SK-N-SH (cell line): ENCODE measurements at regions not wholly inside any gene's neighbourhood (a gene's known extent, or its start where the extent isn't known, plus 50 kb on each side); places are given as distances from the start of the nearest gene placed in this dataset.

Experiments used
- CTCF ChIA-PET: fragments of 300-600, 350-600 bp; formaldehyde crosslinking; extraction: SDS; loops from one replicate; lab custom pipeline; 2021; lab: Yijun Ruan, JAX
- POLR2A ChIA-PET: fragments of 350-600 bp; sonication (Branson Sonifier 250); formaldehyde crosslinking; extraction: SDS; loops from one replicate; lab custom pipeline; 2020; ENCODE audit warnings: antibody characterized with exemption, inconsistent platforms; lab: Yijun Ruan, JAX
- DNase-seq: peaks from one replicate; pipeline ENCODE4 v3.0.0; 2012
- H2AFZ ChIP-seq: fragments of 200-600 bp; sonication (generic); 2 replicates; pipeline ENCODE4 v1.8.1; 2016; ENCODE audit warnings: antibody characterized with exemption, mild to moderate bottlenecking, low read depth
- H3F3A ChIP-seq: fragments of 200-600 bp; sonication (generic); replicated peaks from 2 replicates; pipeline ENCODE3; 2016; ENCODE audit warnings: antibody characterized with exemption, mild to moderate bottlenecking; ENCODE audit not compliant: insufficient read depth
- H3K27ac ChIP-seq, 2 experiments: fragments of 200-500 bp in 1 of 2; fragments of 200-600 bp in 1 of 2; sonication (Bioruptor generic) in 1 of 2; sonication (generic), shearing (Covaris generic) in 1 of 2; 2 replicates each; pipeline versions ENCODE4 v1.5.1 to v1.6.1; 2014 to 2016; ENCODE audit warnings: low read depth in 2 of 2, inconsistent platforms in 1 of 2, low read length in 1 of 2, mild to moderate bottlenecking in 1 of 2, mixed read lengths in 1 of 2
- H3K27me3 ChIP-seq: fragments of 200-600 bp; sonication (generic), shearing (Covaris generic); 2 replicates; pipeline ENCODE4 v1.6.1; 2016; ENCODE audit warnings: mixed run types; ENCODE audit not compliant: insufficient read depth
- H3K36me3 ChIP-seq, 2 experiments: fragments of 200-500 bp in 1 of 2; fragments of 200-600 bp in 1 of 2; sonication (Bioruptor generic) in 1 of 2; sonication (generic) in 1 of 2; replicated peaks in 1 of 2; 2 replicates each; pipeline versions ENCODE3 to v1.5.1; 2014 to 2016; ENCODE audit warnings: low read length in 1 of 2, mild to moderate bottlenecking in 1 of 2; ENCODE audit not compliant: insufficient read depth in 2 of 2, control insufficient read depth in 1 of 2
- H3K4me1 ChIP-seq, 2 experiments: fragments of 200-500 bp in 1 of 2; fragments of 200-600 bp in 1 of 2; sonication (Bioruptor generic) in 1 of 2; sonication (generic), shearing (Covaris generic) in 1 of 2; 2 replicates each; pipeline versions ENCODE4 v1.5.1 to v1.6.1; 2014 to 2016; ENCODE audit warnings: low read depth in 1 of 2, low read length in 1 of 2, mixed run types in 1 of 2; ENCODE audit not compliant: insufficient read depth in 2 of 2, control insufficient read depth in 1 of 2
- H3K4me2 ChIP-seq: fragments of 200-600 bp; sonication (generic), shearing (Covaris generic); 2 replicates; pipeline ENCODE4 v1.6.1; 2017; ENCODE audit warnings: mixed run types
- H3K4me3 ChIP-seq, 2 experiments: fragments of 200-500 bp in 1 of 2; fragments of 200-600 bp in 1 of 2; sonication (Bioruptor generic) in 1 of 2; sonication (generic), shearing (Covaris generic) in 1 of 2; 2 replicates each; pipeline versions ENCODE4 v1.5.1 to v1.8.1; 2014 to 2016; ENCODE audit warnings: low read depth in 2 of 2, inconsistent platforms in 1 of 2, low read length in 1 of 2, mild to moderate bottlenecking in 1 of 2, mixed read lengths in 1 of 2, moderate library complexity in 1 of 2
- H3K79me2 ChIP-seq: fragments of 200-600 bp; sonication (generic); 2 replicates; pipeline ENCODE4 v1.8.1; 2017; ENCODE audit warnings: mild to moderate bottlenecking; ENCODE audit not compliant: insufficient read depth
- H3K9ac ChIP-seq: fragments of 200-600 bp; sonication (generic); 2 replicates; pipeline ENCODE4 v1.6.1; 2017; ENCODE audit warnings: mixed run types
- H3K9me2 ChIP-seq: fragments of 200-600 bp; sonication (generic); 2 replicates; pipeline ENCODE4 v1.6.1; 2017; ENCODE audit warnings: mixed run types
- H3K9me3 ChIP-seq: fragments of 200-600 bp; sonication (generic); 2 replicates; pipeline ENCODE4 v1.6.1; 2017; ENCODE audit warnings: mixed run types, mild to moderate bottlenecking, moderate library complexity
- H4K20me1 ChIP-seq: fragments of 200-600 bp; sonication (generic); 2 replicates; pipeline ENCODE4 v1.6.1; 2017; ENCODE audit warnings: mild to moderate bottlenecking, mixed run types; ENCODE audit not compliant: insufficient read depth
- CHD2 ChIP-seq: fragments of 150-350 bp; IDR thresholded peaks from 2 replicates; pipeline ENCODE4 v1.6.1; 2018; ENCODE audit warnings: low read length; ENCODE audit not compliant: partially characterized antibody
- CTCF ChIP-seq: fragments of 200-600 bp; sonication (generic); IDR thresholded peaks from 2 replicates; pipeline ENCODE4 v1.6.1; 2017; ENCODE audit warnings: antibody characterized with exemption, mild to moderate bottlenecking, moderate library complexity
- ELF1 ChIP-seq: IDR thresholded peaks from 2 replicates; pipeline ENCODE4 v1.4.0; 2012
- EZH2phosphoT487 ChIP-seq: fragments of 200-600 bp; sonication (generic); IDR thresholded peaks from 2 replicates; pipeline ENCODE4 v1.6.1; 2017; ENCODE audit warnings: low read depth, mixed run types, mild to moderate bottlenecking, antibody characterized with exemption, moderate library complexity, borderline replicate concordance
- FOXM1 ChIP-seq: IDR thresholded peaks from 2 replicates; pipeline ENCODE4 v1.4.0; 2012; ENCODE audit warnings: low read depth, mild to moderate bottlenecking
- NFIC ChIP-seq: IDR thresholded peaks from 2 replicates; pipeline ENCODE4 v1.4.0; 2012; ENCODE audit warnings: borderline replicate concordance
- POLR2AphosphoS5 ChIP-seq: IDR thresholded peaks from 2 replicates; pipeline ENCODE4 v1.6.1; 2012; ENCODE audit warnings: low read depth, low read length
- RAD21 ChIP-seq: IDR thresholded peaks from 2 replicates; pipeline ENCODE4 v1.6.1; 2012; ENCODE audit warnings: mild to moderate bottlenecking, low read length
- RCOR1 ChIP-seq: fragments of 150-350 bp; IDR thresholded peaks from 2 replicates; pipeline ENCODE4 v1.6.1; 2017; ENCODE audit warnings: antibody characterized with exemption, low read length
- RFX5 ChIP-seq: IDR thresholded peaks from 2 replicates; pipeline ENCODE4 v1.6.1; 2012; ENCODE audit warnings: mild to moderate bottlenecking, improper control_type of control experiment, low read length
- RXRA ChIP-seq: IDR thresholded peaks from 2 replicates; pipeline ENCODE4 v1.4.0; 2012; ENCODE audit warnings: low read depth, mild to moderate bottlenecking, borderline replicate concordance
- SMC3 ChIP-seq: IDR thresholded peaks from 2 replicates; pipeline ENCODE4 v1.6.1; 2012; ENCODE audit warnings: low read depth, low read length, improper control_type of control experiment
- TCF12 ChIP-seq: IDR thresholded peaks from 2 replicates; pipeline ENCODE4 v1.4.0; 2012
- YY1 ChIP-seq: IDR thresholded peaks from 2 replicates; pipeline ENCODE4 v1.4.0; 2012; ENCODE audit warnings: low read depth, mild to moderate bottlenecking
- WGBS: methylation state at CpG from one replicate; pipeline ENCODE4 v1.1.6; 2017; ENCODE audit warnings: low lambda C conversion rate; 5-methylcytosine and 5-hydroxymethylcytosine counted together
- TF ChIP-seq, protein P1 (sequence below): fragments of 150-350 bp; IDR thresholded peaks from 2 replicates; pipeline ENCODE4 v1.6.1; 2016; ENCODE audit warnings: mild to moderate bottlenecking, low read depth, low read length
- TF ChIP-seq, protein P2 (sequence below): fragments of 150-350 bp; IDR thresholded peaks from 2 replicates; pipeline ENCODE4 v1.6.1; 2017; ENCODE audit warnings: antibody characterized with exemption, low read length, low read depth, borderline replicate concordance
- TF ChIP-seq, protein P3 (sequence below): IDR thresholded peaks from 2 replicates; pipeline ENCODE4 v1.4.0; 2012; ENCODE audit warnings: low read depth, borderline replicate concordance
- TF ChIP-seq, protein P4 (sequence below): IDR thresholded peaks from 2 replicates; pipeline ENCODE4 v1.6.1; 2012; ENCODE audit warnings: mild to moderate bottlenecking, low read depth, low read length, moderate library complexity

DNA sequence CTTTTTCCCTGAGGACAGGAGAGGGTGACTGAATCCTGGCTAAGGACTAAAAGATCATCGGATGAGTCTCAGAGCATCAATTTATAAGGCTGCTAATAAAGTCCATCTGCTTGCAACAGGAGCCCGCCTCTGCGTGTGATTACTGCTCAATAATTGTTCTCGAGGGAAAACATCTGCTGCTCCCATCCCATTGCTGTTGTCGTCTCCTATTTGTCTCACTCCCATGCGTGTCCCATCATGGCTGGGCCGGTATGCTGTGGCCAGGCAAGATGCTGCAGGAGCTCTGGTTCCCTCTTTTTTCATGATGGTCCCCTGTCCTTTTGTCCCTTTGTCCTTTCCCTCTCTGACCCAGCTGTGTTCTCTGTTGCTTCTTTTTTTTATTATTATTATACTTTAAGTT is 121.2 kb downstream of the SPATA19 start (continued):
- TF ChIP-seq, protein P1, sequence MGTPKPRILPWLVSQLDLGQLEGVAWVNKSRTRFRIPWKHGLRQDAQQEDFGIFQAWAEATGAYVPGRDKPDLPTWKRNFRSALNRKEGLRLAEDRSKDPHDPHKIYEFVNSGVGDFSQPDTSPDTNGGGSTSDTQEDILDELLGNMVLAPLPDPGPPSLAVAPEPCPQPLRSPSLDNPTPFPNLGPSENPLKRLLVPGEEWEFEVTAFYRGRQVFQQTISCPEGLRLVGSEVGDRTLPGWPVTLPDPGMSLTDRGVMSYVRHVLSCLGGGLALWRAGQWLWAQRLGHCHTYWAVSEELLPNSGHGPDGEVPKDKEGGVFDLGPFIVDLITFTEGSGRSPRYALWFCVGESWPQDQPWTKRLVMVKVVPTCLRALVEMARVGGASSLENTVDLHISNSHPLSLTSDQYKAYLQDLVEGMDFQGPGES: no peak
- TF ChIP-seq YY1 (no peak), ELF1 (no peak), RAD21 (no peak), POLR2AphosphoS5 (no peak), RXRA (no peak)

DNA sequence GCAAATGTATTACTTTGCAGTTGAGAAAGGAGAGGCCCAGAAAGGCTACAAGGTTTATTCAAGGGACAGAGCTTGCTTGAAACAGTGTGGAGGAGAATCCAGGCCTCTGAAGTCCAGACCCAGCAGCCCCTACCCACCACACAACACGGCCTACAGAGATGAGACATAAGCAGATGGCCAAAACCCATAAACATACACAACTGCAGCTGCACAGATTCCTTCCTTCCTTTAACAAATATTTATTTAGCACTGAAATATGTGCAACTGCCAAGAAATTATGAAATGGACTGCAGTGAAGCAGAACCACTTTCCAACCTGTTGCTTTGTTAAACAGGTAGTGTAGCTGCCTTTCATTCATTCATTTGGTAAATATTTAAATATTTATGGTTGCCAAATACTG is 122.3 kb downstream of the SPATA19 start:
- POLR2A ChIA-PET: no interaction called here

More for the DNA sequence above, 122.3 kb downstream of the SPATA19 start:
- Histone ChIP-seq H3K9me3 (no peaks in the 10 kb centered on the region), H3K4me2 (no peak overlapping the region), H3K4me3 (no peak overlapping the region), H3K27me3 (no peaks in the 10 kb centered on the region)
- 25% methylated on average over 1 of the region's 1 CpG for WGBS
- no peak for DNase-seq
- TF ChIP-seq CTCF: no peak
- no peak for TF ChIP-seq TCF12
- TF ChIP-seq SMC3: no peak
- TF ChIP-seq, protein P2, sequence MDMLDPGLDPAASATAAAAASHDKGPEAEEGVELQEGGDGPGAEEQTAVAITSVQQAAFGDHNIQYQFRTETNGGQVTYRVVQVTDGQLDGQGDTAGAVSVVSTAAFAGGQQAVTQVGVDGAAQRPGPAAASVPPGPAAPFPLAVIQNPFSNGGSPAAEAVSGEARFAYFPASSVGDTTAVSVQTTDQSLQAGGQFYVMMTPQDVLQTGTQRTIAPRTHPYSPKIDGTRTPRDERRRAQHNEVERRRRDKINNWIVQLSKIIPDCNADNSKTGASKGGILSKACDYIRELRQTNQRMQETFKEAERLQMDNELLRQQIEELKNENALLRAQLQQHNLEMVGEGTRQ: no peak
- no peak for TF ChIP-seq RFX5
- no peak for TF ChIP-seq ELF1
- TF ChIP-seq FOXM1: no peak
- TF ChIP-seq EZH2phosphoT487: no peak
- TF ChIP-seq, protein P1: no peak
- TF ChIP-seq, protein P3, sequence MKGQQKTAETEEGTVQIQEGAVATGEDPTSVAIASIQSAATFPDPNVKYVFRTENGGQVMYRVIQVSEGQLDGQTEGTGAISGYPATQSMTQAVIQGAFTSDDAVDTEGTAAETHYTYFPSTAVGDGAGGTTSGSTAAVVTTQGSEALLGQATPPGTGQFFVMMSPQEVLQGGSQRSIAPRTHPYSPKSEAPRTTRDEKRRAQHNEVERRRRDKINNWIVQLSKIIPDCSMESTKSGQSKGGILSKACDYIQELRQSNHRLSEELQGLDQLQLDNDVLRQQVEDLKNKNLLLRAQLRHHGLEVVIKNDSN: no peak
- TF ChIP-seq, protein P4, sequence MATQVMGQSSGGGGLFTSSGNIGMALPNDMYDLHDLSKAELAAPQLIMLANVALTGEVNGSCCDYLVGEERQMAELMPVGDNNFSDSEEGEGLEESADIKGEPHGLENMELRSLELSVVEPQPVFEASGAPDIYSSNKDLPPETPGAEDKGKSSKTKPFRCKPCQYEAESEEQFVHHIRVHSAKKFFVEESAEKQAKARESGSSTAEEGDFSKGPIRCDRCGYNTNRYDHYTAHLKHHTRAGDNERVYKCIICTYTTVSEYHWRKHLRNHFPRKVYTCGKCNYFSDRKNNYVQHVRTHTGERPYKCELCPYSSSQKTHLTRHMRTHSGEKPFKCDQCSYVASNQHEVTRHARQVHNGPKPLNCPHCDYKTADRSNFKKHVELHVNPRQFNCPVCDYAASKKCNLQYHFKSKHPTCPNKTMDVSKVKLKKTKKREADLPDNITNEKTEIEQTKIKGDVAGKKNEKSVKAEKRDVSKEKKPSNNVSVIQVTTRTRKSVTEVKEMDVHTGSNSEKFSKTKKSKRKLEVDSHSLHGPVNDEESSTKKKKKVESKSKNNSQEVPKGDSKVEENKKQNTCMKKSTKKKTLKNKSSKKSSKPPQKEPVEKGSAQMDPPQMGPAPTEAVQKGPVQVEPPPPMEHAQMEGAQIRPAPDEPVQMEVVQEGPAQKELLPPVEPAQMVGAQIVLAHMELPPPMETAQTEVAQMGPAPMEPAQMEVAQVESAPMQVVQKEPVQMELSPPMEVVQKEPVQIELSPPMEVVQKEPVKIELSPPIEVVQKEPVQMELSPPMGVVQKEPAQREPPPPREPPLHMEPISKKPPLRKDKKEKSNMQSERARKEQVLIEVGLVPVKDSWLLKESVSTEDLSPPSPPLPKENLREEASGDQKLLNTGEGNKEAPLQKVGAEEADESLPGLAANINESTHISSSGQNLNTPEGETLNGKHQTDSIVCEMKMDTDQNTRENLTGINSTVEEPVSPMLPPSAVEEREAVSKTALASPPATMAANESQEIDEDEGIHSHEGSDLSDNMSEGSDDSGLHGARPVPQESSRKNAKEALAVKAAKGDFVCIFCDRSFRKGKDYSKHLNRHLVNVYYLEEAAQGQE: no peak
- TF ChIP-seq NFIC: no peak
- TF ChIP-seq RCOR1: no peak
- no peak for TF ChIP-seq CHD2
- TF ChIP-seq, all 33 proteins: peak for 0
- no peaks in the 10 kb centered on the region for H4K20me1 ChIP-seq
- H3K36me3 ChIP-seq: no peaks in the 10 kb centered on the region
- CTCF ChIA-PET: no interaction called here
- no peaks in the 10 kb centered on the region for H3K9me2 ChIP-seq
- no peaks in the 10 kb centered on the region for H3F3A ChIP-seq
- no peaks in the 10 kb centered on the region for H3K4me1 ChIP-seq
- H3K9ac ChIP-seq: no peak overlapping the region
- H3K79me2 ChIP-seq: no peaks in the 10 kb centered on the region
- H3K27ac ChIP-seq: no peak overlapping the region
- no peak overlapping the region for H2AFZ ChIP-seq
